ENCODE measurements at regions not wholly inside any gene's neighbourhood (a gene's known extent, or its start where the extent isn't known, plus 50 kb on each side); places are given as distances from the start of the nearest gene placed in this dataset.

GRCh38 chr7:155896531-155897263 lies 84.4 kb upstream of the SHH start:
- no peaks in the 10 kb centered on the region for H3K27me3 ChIP-seq (replicated peaks)
- H3K4me3 ChIP-seq (ENCODE audit: low read depth, low read length) = no peak overlapping the region
- no peak for DNase-seq
- no peaks in the 10 kb centered on the region for H3K36me3 ChIP-seq (replicated peaks)
- in situ Hi-C loops (cut with HindIII; ENCODE audit: low pct_ligation_motif_present, low sequenced_read_pairs) = no loop called here
- no peak for TF ChIP-seq CTCF (IDR thresholded peaks at IDR 0.05; ENCODE audit: low read depth, low read length, missing control alignments)
- no peak overlapping the region for H3K27ac ChIP-seq

- in situ Hi-C loops (cut with HindIII; ENCODE audit: low pct_ligation_motif_present, low sequenced_read_pairs) = no loop called here
Observed at GRCh38 chr7:155893664-155894063, 81.4 kb upstream of the SHH start.

GRCh38 chr7:155893176-155893575 lies 80.9 kb upstream of the SHH start:
- no peaks in the 10 kb centered on the region for H3K27me3 ChIP-seq (replicated peaks)
- H3K4me3 ChIP-seq (ENCODE audit: low read depth, low read length) = no peak overlapping the region
- TF ChIP-seq CTCF (IDR thresholded peaks at IDR 0.05; ENCODE audit: low read depth, low read length, missing control alignments) = no peak
- DNase-seq = no peak
- in situ Hi-C loops (cut with HindIII; ENCODE audit: low pct_ligation_motif_present, low sequenced_read_pairs) = no loop called here
- H3K27ac ChIP-seq = no peak overlapping the region
- no peaks in the 10 kb centered on the region for H3K36me3 ChIP-seq (replicated peaks)

More at GRCh38 chr7:155893664-155894063, 81.4 kb upstream of the SHH start:
- Histone ChIP-seq H3K36me3 (replicated peaks) (no peaks in the 10 kb centered on the region), H3K4me3 (ENCODE audit: low read depth, low read length) (no peak overlapping the region), H3K27ac (no peak overlapping the region), H3K27me3 (replicated peaks) (no peaks in the 10 kb centered on the region)
- no peak for DNase-seq
- TF ChIP-seq CTCF (IDR thresholded peaks at IDR 0.05; ENCODE audit: low read depth, low read length, missing control alignments) = no peak

- no peak for DNase-seq
- TF ChIP-seq CTCF (IDR thresholded peaks at IDR 0.05; ENCODE audit: low read depth, low read length, missing control alignments) = no peak
- H3K27ac ChIP-seq = no peak overlapping the region
- H3K27me3 ChIP-seq (replicated peaks) = no peaks in the 10 kb centered on the region
- in situ Hi-C loops (cut with HindIII; ENCODE audit: low pct_ligation_motif_present, low sequenced_read_pairs) = no loop called here
- H3K36me3 ChIP-seq (replicated peaks) = no peaks in the 10 kb centered on the region
- no peak overlapping the region for H3K4me3 ChIP-seq (ENCODE audit: low read depth, low read length)
Observed at GRCh38 chr7:155889636-155890511, 77.6 kb upstream of the SHH start.

- no peak for DNase-seq
- H3K36me3 ChIP-seq (replicated peaks) = no peaks in the 10 kb centered on the region
- H3K27me3 ChIP-seq (replicated peaks) = no peaks in the 10 kb centered on the region
- TF ChIP-seq CTCF (IDR thresholded peaks at IDR 0.05; ENCODE audit: low read depth, low read length, missing control alignments) = no peak
- H3K27ac ChIP-seq = no peak overlapping the region
- in situ Hi-C loops (cut with HindIII; ENCODE audit: low pct_ligation_motif_present, low sequenced_read_pairs) = no loop called here
- H3K4me3 ChIP-seq (ENCODE audit: low read depth, low read length) = no peak overlapping the region
Observed at GRCh38 chr7:155887174-155887525, 74.9 kb upstream of the SHH start.

All from brain microvascular endothelial cell (primary cell).